ENCODE measurements at regions not wholly inside any gene's neighbourhood (a gene's known extent, or its start where the extent isn't known, plus 50 kb on each side); places are given as distances from the start of the nearest gene placed in this dataset.
"Not testable (repeated sequence)": the region's sequence is repeated elsewhere in the genome, so short reads cannot be mapped to it uniquely, and the experiment has no call there.

DNA sequence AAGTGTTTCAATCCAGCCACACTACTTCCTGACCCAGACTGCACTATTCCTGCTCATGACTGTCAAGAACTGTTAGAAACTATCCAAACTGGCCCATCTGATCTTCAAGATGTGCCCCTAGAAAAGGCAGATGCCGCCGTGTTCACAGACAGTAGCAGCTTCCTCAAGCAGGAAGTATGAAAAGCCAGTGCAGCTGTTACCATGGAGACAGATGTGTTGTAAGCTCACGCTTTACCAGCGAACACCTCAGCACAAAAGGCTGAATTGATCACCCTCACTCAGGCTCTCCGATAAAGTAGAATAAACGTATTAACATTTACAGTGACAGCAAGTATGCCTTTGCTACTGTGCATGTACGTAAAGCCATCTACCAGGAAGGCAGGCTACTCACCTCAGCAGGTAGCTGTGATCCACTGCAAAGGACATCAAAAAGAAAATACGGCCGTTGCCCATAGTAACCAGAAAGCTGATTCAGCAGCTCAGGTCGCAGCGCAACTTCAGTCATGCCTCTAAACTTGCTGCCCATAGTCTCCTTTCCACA lies 132.9 kb upstream of the ROPN1B start:
- TF ChIP-seq, protein P1, sequence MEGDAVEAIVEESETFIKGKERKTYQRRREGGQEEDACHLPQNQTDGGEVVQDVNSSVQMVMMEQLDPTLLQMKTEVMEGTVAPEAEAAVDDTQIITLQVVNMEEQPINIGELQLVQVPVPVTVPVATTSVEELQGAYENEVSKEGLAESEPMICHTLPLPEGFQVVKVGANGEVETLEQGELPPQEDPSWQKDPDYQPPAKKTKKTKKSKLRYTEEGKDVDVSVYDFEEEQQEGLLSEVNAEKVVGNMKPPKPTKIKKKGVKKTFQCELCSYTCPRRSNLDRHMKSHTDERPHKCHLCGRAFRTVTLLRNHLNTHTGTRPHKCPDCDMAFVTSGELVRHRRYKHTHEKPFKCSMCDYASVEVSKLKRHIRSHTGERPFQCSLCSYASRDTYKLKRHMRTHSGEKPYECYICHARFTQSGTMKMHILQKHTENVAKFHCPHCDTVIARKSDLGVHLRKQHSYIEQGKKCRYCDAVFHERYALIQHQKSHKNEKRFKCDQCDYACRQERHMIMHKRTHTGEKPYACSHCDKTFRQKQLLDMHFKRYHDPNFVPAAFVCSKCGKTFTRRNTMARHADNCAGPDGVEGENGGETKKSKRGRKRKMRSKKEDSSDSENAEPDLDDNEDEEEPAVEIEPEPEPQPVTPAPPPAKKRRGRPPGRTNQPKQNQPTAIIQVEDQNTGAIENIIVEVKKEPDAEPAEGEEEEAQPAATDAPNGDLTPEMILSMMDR (conservative IDR thresholded peaks at IDR 0.05; ENCODE audit: low read length): not testable (repeated sequence)
- TF ChIP-seq EZH2phosphoT487 (IDR thresholded peaks at IDR 0.05; ENCODE audit: borderline replicate concordance, low read depth, low read length): not testable (repeated sequence)
